Panc1 (cell line): ENCODE measurements at regions not wholly inside any gene's neighbourhood (a gene's known extent, or its start where the extent isn't known, plus 50 kb on each side); places are given as distances from the start of the nearest gene placed in this dataset.

ENCODE experiments used
- ATAC-seq: fragments of 200-7000 bp; cut with Tn5 transposase; 2 replicates; pipeline ENCODE4 v1.9.1; 2020; ENCODE audit warnings: mild to moderate bottlenecking, moderate library complexity
- BruUV-seq: library from RNA; stranded (reverse); fragments of 400-500 nt; replicated peaks from 2 replicates; lab custom pipeline; 2021; lab: Mats Ljungman, UMichigan
- CTCF ChIA-PET: fragments of 300-600 bp; sonication (Branson Sonifier 250); formaldehyde crosslinking; loops from one replicate; lab custom pipeline; 2022; ENCODE audit warnings: antibody characterized with exemption; lab: Charles Lee
- POLR2A ChIA-PET: fragments of 300-600 bp; sonication (Branson Sonifier 250); formaldehyde crosslinking; loops from one replicate; lab custom pipeline; 2022; ENCODE audit warnings: antibody characterized with exemption; lab: Charles Lee
- DNase-seq: peaks from one replicate; pipeline ENCODE4 v3.0.0-alpha.2; 2010; ENCODE audit warnings: low read depth, low spot score
- H3K27ac ChIP-seq: 2 replicates; pipeline ENCODE4 v1.5.1; 2011; ENCODE audit warnings: mild to moderate bottlenecking, low read length, inconsistent platforms
- H3K27me3 ChIP-seq: fragments of 200-500 bp; sonication (Bioruptor generic); 2 replicates; pipeline ENCODE4 v1.6.0; 2014; ENCODE audit warnings: low read length, inconsistent platforms; ENCODE audit not compliant: control insufficient read depth, insufficient read depth
- H3K36me3 ChIP-seq: fragments of 200-500 bp; sonication (Bioruptor generic); 2 replicates; pipeline ENCODE4 v1.5.1; 2014; ENCODE audit warnings: inconsistent platforms, mild to moderate bottlenecking, low read length, moderate library complexity; ENCODE audit not compliant: control insufficient read depth, insufficient read depth
- H3K4me1 ChIP-seq: 2 replicates; pipeline ENCODE4 v1.5.1; 2011; ENCODE audit warnings: inconsistent platforms, mild to moderate bottlenecking, low read length, moderate library complexity; ENCODE audit not compliant: control insufficient read depth, insufficient read depth
- H3K4me3 ChIP-seq, 2 experiments: 2 replicates each; pipeline ENCODE4 v1.5.1; 2011 to 2012; ENCODE audit warnings: low read depth in 2 of 2, low read length in 2 of 2, mild to moderate bottlenecking in 2 of 2, inconsistent platforms in 1 of 2, moderate library complexity in 1 of 2
- H3K9me3 ChIP-seq: fragments of 200-500 bp; sonication (Bioruptor generic); 2 replicates; pipeline ENCODE4 v1.5.1; 2014; ENCODE audit warnings: low read depth, mild to moderate bottlenecking, inconsistent platforms, low read length, moderate library complexity; ENCODE audit not compliant: control insufficient read depth, insufficient read depth
- CTCF ChIP-seq: fragments of 450-650 bp; IDR thresholded peaks from 2 replicates; pipeline ENCODE4 v1.5.1; 2017; ENCODE audit warnings: mild to moderate bottlenecking
- POLR2AphosphoS5 ChIP-seq: IDR thresholded peaks from 2 replicates; pipeline ENCODE4 v1.6.1; 2012; ENCODE audit warnings: mild to moderate bottlenecking, low read depth, low read length, moderate library complexity
- REST ChIP-seq, 2 experiments: IDR thresholded peaks; 2 replicates each; pipeline ENCODE4 v1.6.1; 2011 to 2012; ENCODE audit warnings: low read depth in 2 of 2, control low read depth in 1 of 2, low read length in 1 of 2, mild to moderate bottlenecking in 1 of 2, moderate library complexity in 1 of 2; ENCODE audit not compliant: insufficient read depth in 1 of 2
- SIN3A ChIP-seq: IDR thresholded peaks from 2 replicates; pipeline ENCODE4 v1.6.1; 2012; ENCODE audit warnings: low read depth, mild to moderate bottlenecking, low read length, moderate library complexity, borderline replicate concordance; ENCODE audit not compliant: insufficient read depth
- TCF7L2 ChIP-seq: IDR thresholded peaks from 2 replicates; pipeline ENCODE4 v1.6.1; 2011; ENCODE audit warnings: mild to moderate bottlenecking, low read depth, low read length, inconsistent platforms
- in situ Hi-C: cut with HindIII; loops from 2 replicates; pipeline ENCODE4 v1.10.0; 2016; ENCODE audit warnings: low sequenced_read_pairs, low pct_unique_long_range_greater_than_20kb
- intact Hi-C: fragments of 100-400 bp; cut with micrococcal nuclease; formaldehyde crosslinking; loops from one replicate; pipeline ENCODE4 v1.10.0; 2022; ENCODE audit not compliant: unreplicated experiment

GRCh38 chr10:29795850-29796249, 161.1 kb upstream of the SVIL start:
- H3K27ac ChIP-seq, result peak overlapping the region; percentile 80
- H3K27me3 ChIP-seq, result no peaks in the 10 kb centered on the region
- in situ Hi-C loops (no loop called here), intact Hi-C loops (no loop called here)
- ChIA-PET POLR2A (no interaction called here), CTCF (no interaction called here)
- H3K36me3 ChIP-seq, result no peaks in the 10 kb centered on the region
- no peak for TF ChIP-seq POLR2AphosphoS5
- TF ChIP-seq TCF7L2, result no peak
- no peak for TF ChIP-seq SIN3A
- TF ChIP-seq CTCF, result no peak
- no peak for TF ChIP-seq REST (IDR thresholded peaks at IDR 0.05; ENCODE audit: insufficient read depth in 1 of 2, low read depth in 2 of 2, low read length in 1 of 2)
- peak; percentile 59 for ATAC-seq
- H3K9me3 ChIP-seq, result no peaks in the 10 kb centered on the region
- BruUV-seq, result no TSS peak
- DNase-seq, result no peak
- H3K4me1 ChIP-seq, result peaks cover 21% of the 10 kb centered on the region
- no peak overlapping the region for H3K4me3 ChIP-seq

GRCh38 chr10:29794776-29795611, 160.2 kb upstream of the SVIL start:
- no TSS peak for BruUV-seq
- intact Hi-C loops (no loop called here), in situ Hi-C loops (no loop called here)
- ChIA-PET CTCF (no interaction called here), POLR2A (no interaction called here)
- ATAC-seq (peak; percentile 59), DNase-seq (no peak)
- Histone ChIP-seq H3K4me1 (peaks cover 21% of the 10 kb centered on the region), H3K9me3 (no peaks in the 10 kb centered on the region), H3K27ac (peak overlapping the region; percentile 80), H3K27me3 (no peaks in the 10 kb centered on the region), H3K36me3 (no peaks in the 10 kb centered on the region), H3K4me3 (no peak overlapping the region)
- TF ChIP-seq CTCF, result no peak
